ENCODE measurements at regions not wholly inside any gene's neighbourhood (a gene's known extent, or its start where the extent isn't known, plus 50 kb on each side); places are given as distances from the start of the nearest gene placed in this dataset.

DNA sequence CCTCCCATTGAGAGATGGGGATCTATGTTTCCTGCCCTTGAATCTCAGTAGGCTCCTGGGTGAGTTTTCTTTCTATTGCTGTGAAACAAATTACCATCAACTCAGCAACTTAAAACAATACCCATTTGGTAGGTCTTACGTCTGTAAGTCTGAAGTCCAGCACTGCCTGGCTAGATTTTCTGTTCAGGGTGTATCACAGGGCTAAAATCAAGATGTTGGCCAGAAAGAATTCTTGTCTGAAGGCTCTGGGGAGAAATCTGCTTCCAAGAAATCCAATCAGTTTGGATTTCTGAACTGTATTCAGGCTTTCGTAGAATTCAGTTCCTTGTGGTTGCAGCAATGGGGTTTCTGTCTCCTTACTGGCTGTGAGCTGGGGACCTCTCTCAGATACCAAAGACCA, 99.6 kb upstream of the SLC24A3 start:
- no peak for TF ChIP-seq POLR2AphosphoS5 (IDR thresholded peaks at IDR 0.05)
- TF ChIP-seq POLR2A (IDR thresholded peaks at IDR 0.05): no peak
- TF ChIP-seq, protein P1, sequence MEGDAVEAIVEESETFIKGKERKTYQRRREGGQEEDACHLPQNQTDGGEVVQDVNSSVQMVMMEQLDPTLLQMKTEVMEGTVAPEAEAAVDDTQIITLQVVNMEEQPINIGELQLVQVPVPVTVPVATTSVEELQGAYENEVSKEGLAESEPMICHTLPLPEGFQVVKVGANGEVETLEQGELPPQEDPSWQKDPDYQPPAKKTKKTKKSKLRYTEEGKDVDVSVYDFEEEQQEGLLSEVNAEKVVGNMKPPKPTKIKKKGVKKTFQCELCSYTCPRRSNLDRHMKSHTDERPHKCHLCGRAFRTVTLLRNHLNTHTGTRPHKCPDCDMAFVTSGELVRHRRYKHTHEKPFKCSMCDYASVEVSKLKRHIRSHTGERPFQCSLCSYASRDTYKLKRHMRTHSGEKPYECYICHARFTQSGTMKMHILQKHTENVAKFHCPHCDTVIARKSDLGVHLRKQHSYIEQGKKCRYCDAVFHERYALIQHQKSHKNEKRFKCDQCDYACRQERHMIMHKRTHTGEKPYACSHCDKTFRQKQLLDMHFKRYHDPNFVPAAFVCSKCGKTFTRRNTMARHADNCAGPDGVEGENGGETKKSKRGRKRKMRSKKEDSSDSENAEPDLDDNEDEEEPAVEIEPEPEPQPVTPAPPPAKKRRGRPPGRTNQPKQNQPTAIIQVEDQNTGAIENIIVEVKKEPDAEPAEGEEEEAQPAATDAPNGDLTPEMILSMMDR (IDR thresholded peaks at IDR 0.05 in 8 of 11, conservative IDR thresholded peaks at IDR 0.05 in 3 of 11): no peak
- intact Hi-C loops (cut with DNase I; ENCODE audit: low total_unique reads): no loop called here
- no peak for DNase-seq
- Histone ChIP-seq H3K4me1 (no peaks in the 10 kb centered on the region), H3K9me3 (no peaks in the 10 kb centered on the region), H3K27me3 (replicated peaks in 1 of 7) (no peaks in the 10 kb centered on the region), H3K4me3 (no peak overlapping the region), H3K27ac (no peak overlapping the region), H3K36me3 (no peaks in the 10 kb centered on the region)
- WGBS, 5 donors: 70 to 85% (median 82%) methylated on average over 2 of the region's 2 CpGs

DNA sequence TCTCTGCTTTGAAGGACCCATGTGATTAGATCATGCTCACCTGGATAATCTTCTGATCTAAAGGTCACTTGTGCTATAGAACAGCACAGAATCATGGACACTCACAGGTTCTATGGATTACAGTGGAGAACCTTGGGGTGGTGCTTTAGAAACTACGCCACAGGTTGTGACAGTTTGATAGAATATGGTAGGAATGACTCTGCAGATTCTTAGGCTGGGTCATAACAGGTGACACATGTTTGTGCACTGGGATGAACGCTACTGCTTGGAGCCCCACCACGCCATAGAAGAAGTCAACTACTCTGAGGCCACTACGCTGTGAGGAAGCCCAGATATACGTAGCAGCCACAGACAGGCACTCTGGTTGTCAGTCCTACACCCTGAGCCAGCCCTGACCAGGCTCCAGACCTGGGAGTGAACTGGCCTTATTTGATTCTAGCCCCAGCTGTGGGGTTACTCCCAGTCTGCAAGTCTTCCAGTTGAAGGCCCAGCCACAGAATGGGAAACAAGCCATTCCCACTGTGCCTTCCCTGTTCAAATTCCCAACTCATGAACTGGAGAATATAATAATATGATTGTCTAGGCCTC, 99.0 kb upstream of the SLC24A3 start:
- intact Hi-C loops (cut with DNase I; ENCODE audit: low total_unique reads): no loop called here
- H3K4me1 ChIP-seq: no peaks in the 10 kb centered on the region
- 58 to 70% (median 64%) methylated on average over 5 of the region's 5 CpGs for WGBS, 5 donors
- DNase-seq: no peak
- H3K27me3 ChIP-seq (replicated peaks in 1 of 7): no peaks in the 10 kb centered on the region
- H3K4me3 ChIP-seq: no peak overlapping the region
- H3K36me3 ChIP-seq: no peaks in the 10 kb centered on the region
- H3K27ac ChIP-seq: no peak overlapping the region
- no peaks in the 10 kb centered on the region for H3K9me3 ChIP-seq
- no peak for TF ChIP-seq POLR2AphosphoS5 (IDR thresholded peaks at IDR 0.05)
- TF ChIP-seq POLR2A (IDR thresholded peaks at IDR 0.05): no peak
- TF ChIP-seq, protein P1 (IDR thresholded peaks at IDR 0.05 in 8 of 11, conservative IDR thresholded peaks at IDR 0.05 in 3 of 11): no peak

DNA sequence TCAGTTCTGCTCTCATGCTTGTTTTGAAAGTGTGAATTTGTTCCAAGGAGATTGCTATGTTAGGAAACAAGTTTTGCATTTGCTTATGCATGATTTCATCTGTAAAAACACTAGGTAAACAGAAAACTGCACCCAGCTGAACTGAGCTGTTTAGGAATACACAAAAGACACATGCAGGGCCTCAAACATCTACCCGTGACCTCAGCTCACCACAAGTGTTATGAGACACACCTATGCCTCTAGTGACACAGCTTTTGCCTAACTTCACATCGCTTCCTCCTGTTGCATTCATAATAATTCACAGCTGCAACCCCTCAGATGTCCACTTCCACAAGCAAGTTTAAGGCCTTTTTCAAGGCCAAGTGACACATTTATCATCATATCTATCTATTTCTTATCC, 98.0 kb upstream of the SLC24A3 start:
- intact Hi-C loops (cut with DNase I; ENCODE audit: low total_unique reads): no loop called here
- H3K27me3 ChIP-seq (replicated peaks in 1 of 7): no peaks in the 10 kb centered on the region
- no peak for DNase-seq
- H3K36me3 ChIP-seq: no peaks in the 10 kb centered on the region
- H3K27ac ChIP-seq: no peak overlapping the region
- WGBS, 5 donors: 66 to 79% (median 72%) methylated on average over 2 of the region's 2 CpGs
- TF ChIP-seq POLR2A (IDR thresholded peaks at IDR 0.05) (no peak), POLR2AphosphoS5 (IDR thresholded peaks at IDR 0.05) (no peak)
- TF ChIP-seq, protein P1 (IDR thresholded peaks at IDR 0.05 in 8 of 11, conservative IDR thresholded peaks at IDR 0.05 in 3 of 11): no peak
- H3K9me3 ChIP-seq: no peaks in the 10 kb centered on the region
- H3K4me1 ChIP-seq: no peaks in the 10 kb centered on the region
- H3K4me3 ChIP-seq: no peak overlapping the region

DNA sequence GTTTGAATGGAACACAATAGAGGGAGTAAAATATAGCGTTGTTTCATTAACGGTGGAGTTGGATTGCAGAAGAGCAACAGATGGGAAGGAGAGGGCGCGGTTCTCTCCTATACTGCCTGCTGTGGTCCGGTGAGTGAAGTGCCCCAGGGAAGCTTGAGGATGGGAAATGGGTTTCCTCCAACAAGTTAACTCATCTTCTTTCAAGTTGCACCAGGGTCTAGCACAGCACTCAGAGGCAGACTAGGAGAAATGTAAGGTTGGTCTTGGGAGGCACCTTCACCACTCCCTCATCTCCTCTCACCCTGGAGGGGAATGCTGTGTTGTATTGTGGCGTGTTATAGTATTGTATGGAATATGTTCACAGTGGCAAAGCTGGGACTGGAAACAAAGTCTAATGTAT, 96.9 kb upstream of the SLC24A3 start:
- intact Hi-C loops (cut with DNase I; ENCODE audit: low total_unique reads): no loop called here
- TF ChIP-seq POLR2AphosphoS5 (IDR thresholded peaks at IDR 0.05): no peak
- TF ChIP-seq POLR2A (IDR thresholded peaks at IDR 0.05): no peak
- TF ChIP-seq, protein P1 (IDR thresholded peaks at IDR 0.05 in 8 of 11, conservative IDR thresholded peaks at IDR 0.05 in 3 of 11): no peak

More for the DNA sequence above, 96.9 kb upstream of the SLC24A3 start:
- H3K4me1 ChIP-seq: no peaks in the 10 kb centered on the region
- no peak for DNase-seq
- no peak overlapping the region for H3K4me3 ChIP-seq
- 93 to 97% (median 94%) methylated on average over 6 of the region's 6 CpGs for WGBS, 5 donors
- H3K36me3 ChIP-seq: no peaks in the 10 kb centered on the region
- H3K27me3 ChIP-seq (replicated peaks in 1 of 7): no peaks in the 10 kb centered on the region
- no peak overlapping the region for H3K27ac ChIP-seq
- no peaks in the 10 kb centered on the region for H3K9me3 ChIP-seq
